NCI-H146 treated with DMSO at 0.1 percent for 48 hours (cell line): ENCODE measurements at regions not wholly inside any gene's neighbourhood (a gene's known extent, or its start where the extent isn't known, plus 50 kb on each side); places are given as distances from the start of the nearest gene placed in this dataset.

Source experiments
- DNase-seq: peaks from one replicate; lab custom pipeline; 2025; ENCODE audit not compliant: unreplicated experiment; lab: John Stamatoyannopoulos, UW

DNA sequence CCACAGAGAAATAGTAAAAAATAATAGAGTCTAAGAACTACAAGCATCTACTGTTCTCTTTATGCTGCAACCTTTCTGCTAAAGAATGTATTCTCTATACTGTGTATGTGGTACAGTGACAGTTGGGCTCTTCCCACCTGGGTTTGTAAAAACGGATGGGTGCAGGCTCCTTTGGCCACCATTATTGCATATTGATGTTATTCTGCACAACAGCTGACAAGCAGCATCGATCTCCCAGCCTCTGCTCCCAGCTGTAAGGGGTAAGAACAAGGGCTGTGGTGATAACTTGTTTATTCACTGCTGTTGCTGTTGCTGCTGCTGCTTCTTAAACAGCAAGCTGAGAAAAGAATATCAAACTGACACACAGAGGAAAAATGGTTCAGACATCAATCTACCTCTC lies 56.1 kb downstream of the KCNRG start:
- DNase-seq = no peak

DNA sequence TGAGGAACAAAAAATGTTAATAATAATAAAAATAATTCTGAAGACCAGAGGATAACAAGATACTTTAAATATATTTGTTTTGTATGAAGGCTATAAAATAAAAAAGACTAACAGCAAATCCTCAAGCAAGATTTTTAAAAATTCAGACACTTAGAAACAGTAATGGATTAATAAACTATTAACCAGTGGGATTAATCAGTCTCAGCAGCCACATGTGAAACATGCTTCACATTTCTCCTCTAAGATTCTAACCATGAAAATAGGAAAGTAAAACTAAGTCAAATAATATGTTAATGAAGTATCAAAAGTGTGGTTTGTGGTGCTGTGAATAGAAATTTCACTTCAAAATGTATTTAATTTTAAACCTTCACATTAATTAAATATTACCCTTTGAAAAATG lies 57.4 kb downstream of the KCNRG start:
- no peak for DNase-seq

DNA sequence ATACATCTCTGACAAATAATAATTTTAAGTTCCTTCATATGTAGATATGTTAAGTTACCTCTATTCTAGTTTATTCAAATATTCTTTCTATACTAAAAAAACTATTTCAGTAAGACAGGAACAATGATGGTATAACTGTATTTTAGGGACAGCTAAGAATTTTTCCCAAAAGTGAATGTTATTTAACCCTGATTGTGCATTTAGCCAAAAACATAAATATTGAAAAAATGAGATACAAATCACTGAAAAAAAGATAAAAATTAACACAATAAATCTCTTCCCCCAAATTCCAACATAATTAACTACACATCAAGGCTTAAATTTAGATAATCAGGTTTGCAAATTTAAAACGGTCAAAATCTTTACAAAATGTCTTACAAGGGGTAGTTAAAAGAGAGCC lies 58.1 kb downstream of the KCNRG start:
- no peak for DNase-seq

DNA sequence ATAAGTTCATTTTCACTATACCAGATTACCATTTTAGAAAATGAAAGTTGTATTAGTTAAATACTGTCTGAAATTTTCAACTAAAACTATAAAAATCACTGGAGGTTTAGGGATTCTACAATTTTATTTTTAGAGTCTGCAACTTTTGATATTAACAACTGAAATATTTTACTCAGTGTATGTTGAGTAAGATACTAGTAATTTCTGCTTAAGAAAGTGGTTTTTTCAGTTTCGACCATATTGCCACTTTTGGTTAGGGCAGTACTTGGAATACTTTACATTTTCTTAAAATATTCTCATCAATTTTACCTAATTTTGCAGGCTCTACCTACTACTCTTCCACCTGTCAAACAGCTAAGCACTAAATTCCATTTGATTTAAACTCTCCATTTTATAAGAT lies 59.6 kb downstream of the KCNRG start:
- DNase-seq = no peak

DNA sequence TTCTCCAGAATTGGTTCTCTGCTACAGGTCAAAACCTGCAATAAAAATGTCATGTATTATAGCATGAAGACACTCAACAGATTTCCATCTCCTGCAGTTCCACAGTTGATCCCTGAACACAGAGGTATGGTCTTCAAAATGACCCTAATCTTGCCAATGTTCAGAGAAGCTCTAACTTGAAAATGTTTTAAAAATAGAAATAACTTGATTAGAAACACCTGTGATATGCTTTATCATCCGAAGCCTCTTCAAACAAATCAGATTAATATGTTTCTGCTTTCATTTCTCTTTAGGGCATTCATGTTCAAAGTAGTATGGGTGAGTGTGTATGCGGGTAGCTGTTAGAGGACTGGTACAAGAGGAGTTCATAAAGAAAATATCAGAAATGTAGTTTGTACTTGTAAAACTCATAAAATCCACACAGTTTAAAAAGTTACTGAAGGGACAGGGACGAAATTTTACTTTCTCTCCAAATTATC lies 60.4 kb downstream of the KCNRG start:
- no peak for DNase-seq

DNA sequence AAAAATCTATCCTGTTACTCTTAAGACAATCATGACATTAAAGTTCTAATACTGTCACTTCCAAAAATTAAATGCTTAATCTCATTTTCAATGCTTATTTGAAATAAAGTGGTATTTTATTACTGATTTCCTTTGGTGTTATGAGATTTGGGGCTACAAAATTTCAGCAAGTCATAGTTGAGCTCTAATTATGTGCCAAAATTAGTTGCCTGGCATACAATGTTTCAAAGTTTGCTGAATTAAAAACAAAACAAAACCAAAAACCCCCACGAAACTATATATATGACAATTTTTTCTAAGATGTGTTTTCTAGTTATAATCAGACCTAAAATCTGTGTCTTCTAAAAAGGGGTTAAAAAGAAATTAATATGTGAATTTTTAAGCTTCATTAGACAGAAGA lies 62.2 kb downstream of the KCNRG start:
- DNase-seq = no peak

DNA sequence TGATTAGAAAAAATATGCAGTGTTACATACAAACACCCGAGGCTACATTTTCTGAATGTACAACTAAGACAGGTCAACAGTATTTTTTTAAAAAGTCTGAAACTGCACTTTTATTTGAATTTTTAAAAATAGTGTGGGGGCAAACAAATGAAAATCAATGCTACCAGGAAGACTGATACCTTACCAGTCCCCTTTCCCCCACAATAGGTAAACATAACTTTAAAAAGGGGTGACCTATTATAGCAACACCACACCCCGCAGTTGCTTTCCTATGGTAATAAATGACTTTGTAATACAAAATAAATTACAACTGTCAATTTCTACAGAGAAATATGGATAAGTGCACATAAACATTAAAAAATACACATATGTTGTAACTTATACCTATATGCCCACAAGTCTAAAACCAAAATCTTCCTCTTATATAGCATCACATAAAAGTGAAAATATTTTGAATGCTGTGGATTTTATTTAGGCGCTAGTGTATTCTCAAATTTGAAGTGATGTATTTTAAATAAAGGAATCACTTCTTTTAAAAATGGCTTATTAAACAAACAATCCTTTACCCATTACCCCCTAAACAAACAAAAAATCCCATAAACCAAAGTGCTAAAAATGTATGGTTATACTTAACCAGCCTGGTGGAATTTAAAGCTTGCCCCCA lies 63.1 kb downstream of the KCNRG start:
- no peak for DNase-seq

DNA sequence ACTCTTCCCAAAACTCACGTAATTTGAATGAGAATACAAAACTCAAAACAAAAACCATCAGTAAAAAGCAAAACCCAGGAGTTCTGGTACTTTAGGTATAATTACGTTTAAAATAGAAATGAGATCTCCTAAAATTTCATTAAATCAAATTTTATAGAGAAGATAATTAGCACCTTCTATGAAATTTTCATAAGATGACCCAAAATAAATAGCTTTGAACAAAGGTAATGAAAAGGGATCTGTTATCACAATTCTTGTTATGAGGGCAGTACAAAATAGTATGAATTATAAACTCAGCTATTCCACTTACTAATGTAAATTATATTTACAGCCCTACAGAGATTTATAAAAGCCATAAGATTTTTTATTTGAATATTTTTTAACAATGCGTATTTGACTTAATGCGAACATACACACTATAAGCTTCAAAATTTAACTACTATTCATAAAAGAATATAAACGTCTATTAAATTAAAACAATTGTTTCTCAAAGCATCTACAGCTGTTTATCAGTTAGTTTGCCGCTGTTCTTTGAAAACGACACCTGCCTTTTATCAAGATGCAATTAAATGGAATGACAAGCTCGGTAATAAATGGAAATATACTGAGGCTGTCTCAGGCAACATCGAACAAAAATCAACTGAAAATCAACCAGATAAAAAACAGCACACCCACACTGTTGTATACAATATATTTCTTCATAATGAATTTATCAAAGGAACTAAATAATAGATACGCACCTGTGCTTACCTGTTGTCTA lies 63.8 kb downstream of the KCNRG start:
- peak; percentile 58 for DNase-seq

DNA sequence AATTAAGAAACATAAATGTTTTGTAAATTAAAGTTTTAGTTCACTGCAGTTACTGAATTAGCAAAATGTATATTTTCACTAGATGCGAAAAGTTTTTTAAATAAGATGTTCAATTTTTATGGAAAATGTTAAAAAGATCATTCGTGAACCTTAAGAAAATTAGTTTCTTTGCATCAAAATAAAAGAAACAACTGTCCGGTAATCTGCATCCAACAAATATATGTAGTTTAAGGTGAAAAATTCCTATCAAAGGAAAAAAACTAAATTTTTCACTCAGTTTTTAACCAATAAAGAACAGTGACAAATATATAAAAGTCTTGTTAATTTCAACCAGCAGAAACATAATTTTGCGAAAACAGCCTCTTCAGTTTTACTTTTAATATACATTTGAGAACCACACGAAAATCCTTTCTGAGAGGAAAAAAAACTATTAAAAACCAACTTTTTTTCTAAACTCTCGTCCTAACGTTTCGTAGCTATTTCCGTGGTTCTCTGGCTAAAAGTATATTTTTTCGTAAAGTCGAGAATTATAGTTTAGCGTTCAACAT lies 64.5 kb downstream of the KCNRG start:
- DNase-seq = no peak

DNA sequence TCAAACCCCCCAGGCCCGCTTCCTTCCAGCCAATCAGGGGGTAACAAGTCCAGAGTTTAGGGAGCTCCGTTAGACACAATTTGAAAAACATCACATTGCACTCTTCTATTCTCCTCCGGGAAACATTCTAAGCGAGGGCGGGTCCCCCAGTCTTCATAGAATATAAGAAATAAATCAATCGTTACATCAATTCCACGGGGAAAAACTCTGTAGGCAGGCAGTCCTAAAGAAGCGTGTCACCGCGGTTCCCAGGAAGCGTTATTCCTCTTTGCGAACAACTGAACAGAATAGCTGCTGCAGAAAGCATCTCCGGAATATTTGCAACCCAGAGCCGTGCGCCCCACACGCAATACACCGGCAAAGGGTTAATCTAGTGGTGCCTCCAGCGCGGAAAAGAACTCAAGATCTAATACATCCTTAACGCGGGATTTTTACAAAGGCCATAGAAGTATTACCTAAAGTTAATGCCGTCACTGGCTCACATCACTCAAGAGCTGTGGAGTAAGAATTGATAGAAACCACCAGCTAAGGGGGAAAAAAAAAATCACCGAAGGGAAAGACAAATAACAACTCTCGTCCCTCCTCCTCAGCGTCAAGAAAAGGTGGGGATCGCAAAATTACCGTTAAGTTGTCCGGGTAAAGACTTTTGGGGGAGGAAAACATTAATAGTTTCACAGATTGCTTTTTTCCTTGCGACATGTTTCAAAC lies 65.1 kb downstream of the KCNRG start:
- peak; percentile 25 for DNase-seq

DNA sequence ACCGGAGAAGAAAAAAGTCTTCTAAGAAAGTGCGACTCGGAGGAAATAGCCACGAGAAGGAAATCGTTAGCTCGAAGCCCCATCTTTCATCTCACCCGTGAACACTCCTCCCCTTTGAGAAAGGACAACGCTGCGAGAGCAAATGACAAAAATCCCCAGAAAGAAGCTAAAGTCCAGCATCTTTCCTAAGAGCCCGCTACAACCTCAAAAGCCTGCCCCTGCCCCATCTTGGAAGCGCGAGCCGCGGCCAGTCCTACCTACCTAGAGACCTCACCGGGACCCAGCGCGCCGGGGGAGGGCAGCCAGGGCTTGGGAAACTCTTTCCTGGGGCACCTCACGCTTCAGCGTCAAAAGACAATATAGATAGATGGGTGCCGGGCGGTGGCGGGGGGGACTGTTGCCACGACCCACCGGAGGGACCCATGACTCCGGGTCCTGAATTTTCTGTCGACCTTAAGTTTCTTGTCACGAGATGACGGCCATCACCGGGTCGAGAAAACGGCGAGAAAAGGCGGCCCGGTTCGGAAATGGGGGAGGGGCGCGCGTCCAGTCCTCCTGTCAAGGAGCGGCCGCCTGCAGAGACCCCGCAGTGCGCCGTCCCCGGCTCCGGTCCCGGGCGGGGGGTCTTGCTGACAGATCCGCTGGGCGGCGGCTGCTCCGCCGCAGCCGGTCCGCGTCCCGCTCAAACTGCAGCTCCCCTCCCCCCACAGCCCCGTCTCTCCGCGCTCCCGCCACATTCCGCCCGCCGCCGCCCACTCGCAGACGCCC lies 65.9 kb downstream of the KCNRG start:
- DNase-seq = no peak

DNA sequence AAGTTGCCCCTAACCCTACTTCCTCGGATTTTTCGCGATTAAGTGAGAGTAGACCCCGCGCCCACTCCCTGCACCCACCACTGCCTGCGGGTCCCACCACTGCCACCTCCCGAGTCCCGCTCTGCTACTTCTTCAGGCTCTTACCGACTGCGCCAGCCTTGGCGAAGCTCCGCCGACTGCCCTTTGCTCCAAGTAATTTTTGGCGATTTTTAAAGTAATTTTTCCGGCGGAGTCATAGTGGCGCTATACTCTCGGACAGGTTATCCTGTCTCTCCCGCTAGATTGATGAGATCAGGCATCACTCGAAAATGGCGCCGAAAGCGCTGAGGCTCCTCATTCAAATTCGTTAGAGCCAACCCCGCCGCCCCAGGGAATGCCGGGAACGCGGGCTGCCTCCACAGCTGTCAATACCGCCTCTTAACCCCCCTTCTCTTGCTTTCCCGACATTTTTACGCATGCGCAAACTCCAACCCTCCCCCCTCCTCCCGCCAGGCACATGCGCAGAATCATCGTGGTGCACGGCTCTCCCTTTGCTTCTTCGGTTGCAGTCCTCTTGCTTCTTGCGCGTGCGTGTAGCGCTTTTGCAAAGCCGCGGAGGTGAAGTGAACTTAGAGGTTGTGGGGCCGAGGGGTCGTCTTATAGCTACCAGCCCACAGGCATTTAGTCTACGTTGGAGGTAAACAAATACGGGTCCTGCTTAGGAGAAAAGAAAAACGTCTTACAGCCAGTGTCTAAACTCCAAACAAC lies 66.6 kb downstream of the KCNRG start:
- peak; percentile 98 for DNase-seq

DNA sequence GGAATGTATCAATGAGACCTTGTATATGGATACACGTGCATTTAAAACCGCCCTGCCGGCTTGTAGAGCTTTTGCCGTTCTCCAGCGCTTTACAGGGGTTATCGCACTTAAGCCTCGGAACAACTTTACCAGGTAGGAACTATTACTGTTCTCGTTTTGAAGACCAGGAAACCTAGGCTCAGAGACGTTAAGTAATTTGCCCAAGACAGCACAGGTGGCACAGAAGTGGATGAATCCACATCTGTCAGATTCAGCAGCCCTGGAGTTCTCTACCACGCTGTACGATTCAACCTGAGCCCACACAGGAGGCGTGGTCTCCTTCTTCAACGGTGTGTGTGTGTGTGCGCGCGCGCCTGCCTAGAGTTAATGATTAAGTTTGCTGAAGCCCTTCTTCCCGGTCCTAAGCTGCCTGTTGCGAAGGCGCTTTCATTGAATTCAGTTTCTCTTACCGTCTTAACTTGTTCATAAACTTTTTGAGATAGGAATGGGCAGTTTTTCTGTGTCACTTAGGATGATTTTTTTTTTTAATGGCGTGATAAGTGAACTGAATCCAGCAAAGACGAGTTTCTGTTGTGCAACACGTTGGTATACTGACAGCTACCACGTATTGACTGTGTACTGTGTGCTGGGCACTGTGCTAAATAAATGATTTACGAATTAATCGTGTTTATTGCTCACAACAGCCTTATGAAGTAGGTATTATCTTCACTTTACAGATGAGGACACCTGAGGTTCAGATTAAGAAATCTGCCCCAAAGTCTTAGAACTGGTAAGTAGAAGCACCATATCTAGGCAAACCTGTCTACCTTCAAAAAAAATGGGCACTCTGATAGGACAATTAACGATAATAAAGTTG lies 67.4 kb downstream of the KCNRG start:
- peak; percentile 70 for DNase-seq

DNA sequence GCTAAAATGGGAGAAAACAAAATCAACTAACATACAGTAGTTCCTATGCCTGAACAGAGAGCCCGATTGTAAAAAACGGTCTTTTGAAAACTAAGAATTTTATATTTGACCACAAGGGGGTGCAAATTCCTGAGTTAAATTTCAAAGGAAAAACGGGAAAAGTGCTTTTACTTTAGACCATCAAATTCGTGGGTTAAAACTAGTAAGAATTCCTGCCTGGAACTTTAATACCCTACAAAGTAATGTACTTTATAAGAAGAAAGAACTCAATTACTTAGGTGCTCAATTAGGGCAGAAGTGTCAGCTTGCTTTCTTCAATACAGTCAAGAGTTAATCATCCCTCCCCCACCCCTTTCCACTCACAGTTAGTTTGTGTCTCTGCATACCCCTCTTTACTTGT lies 69.8 kb downstream of the KCNRG start:
- DNase-seq = peak; percentile 34

DNA sequence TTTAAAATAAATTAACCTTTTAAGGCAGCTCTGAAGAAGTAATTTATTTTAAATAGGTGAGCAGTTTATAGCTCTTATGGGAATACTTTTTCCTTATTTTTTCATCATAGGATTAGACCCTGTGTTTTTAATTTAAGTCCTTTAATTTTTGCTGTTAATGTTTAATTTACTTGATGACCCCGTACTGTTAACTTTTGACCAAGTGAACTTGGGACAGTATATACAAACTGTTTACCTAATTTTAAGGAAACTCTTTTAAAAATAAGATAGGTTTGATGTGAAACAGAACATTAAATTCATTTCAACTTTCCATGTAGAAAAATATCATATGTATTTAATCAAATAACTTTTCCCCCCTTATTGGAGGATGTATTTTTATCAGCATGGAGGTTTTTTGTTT lies 74.4 kb downstream of the KCNRG start:
- DNase-seq = no peak

DNA sequence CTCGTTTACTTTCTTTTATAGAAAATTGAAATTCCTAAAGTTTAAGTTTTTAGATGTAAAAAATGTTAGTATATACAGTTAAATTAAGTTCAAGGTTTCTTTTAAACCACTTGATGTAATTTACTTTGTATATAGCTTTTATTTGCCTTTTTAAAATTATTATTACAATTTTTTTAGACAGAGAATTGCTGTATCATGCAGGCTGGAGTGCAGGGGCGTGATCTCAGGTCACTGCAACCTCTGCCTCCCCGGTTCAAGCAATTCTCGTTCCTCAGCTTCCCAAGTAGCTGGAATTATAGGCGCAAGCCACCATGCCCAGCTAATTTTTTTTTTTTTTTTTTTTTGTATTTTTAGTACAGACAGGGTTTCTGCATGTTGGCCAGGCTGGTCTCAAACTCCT lies 75.0 kb downstream of the KCNRG start:
- no peak for DNase-seq

DNA sequence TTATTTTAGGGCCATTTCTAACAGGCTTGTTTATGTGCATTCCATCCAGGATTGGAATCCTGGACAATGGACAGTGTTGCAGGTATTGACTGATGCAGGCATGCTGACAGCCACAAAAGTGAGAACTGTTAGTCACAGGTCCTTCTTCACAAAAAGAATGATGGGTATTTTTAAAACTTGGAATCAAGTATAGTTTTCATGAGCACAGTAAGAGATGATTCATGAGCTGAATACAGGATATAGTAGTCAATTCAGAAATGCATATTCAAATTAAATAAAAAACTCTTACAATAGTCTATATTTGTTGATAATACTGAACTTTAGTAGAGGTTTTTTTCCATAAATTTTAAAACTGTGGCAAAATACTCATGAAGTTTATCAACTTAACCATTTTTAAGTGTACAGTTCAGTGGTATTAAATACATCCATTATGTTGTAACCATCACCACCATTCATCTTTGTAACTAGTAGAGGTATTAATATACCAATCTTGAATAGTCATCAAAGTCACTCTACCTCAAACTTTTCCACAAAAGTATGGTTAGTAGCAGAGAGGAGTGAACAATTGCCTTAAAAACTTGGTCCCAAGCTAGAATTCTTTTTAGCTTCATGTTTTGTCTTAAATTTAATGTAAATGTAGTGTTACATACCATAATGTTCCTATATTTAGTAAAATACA lies 79.5 kb downstream of the KCNRG start:
- DNase-seq = no peak

DNA sequence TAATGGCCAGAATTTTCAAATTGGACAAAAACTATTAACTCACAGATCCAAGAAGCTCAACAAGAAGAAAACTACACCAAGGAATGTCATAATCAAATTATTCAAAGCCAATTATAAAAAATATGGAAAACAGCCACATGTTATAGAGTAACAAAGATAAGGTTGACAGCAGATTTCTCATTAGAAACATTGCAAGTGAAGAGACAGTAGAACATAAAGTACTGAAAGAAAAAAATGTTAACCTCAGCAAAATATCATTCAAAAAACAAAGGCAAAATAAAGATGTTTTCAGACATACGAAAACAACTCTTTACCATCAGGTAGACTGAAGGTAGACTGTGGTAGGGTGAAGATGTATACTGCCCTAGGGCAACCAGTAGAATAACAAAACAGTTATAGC lies 83.4 kb downstream of the KCNRG start:
- DNase-seq = no peak

DNA sequence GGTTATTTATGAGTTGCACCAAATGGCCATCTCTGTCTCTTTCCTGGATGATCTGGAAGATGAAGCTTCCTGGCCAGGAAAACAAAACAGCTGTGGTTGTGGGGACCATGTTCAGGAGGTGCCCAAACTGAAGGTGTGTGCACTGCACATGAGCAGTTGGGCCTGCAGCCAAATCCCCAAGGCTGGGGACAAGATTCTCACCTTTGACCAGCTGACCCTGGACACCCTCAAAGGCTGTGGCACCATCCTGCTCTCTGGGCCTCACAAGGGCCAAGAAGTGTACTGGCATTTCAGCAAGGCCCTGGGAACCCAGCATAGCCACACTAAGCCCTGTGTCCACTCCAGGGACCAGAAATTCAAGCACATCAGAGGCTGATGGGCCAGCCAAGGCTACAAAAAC lies 84.2 kb downstream of the KCNRG start:
- DNase-seq = no peak
